HCT116 (cell line): ENCODE measurements at regions not wholly inside any gene's neighbourhood (a gene's known extent, or its start where the extent isn't known, plus 50 kb on each side); places are given as distances from the start of the nearest gene placed in this dataset.

ENCODE experiments used
- ATAC-seq: fragments of 200-7000 bp; cut with Tn5 transposase; 2 replicates; pipeline ENCODE4 v1.9.1; 2020; ENCODE audit warnings: mild to moderate bottlenecking, moderate library complexity
- BruUV-seq: library from RNA; stranded (reverse); fragments of 400-500 nt; replicated peaks from 2 replicates; lab custom pipeline; 2021; lab: Mats Ljungman, UMichigan
- CTCF ChIA-PET: fragments of 300-600 bp; sonication (Branson Sonifier 250); formaldehyde crosslinking; loops from one replicate; lab custom pipeline; 2021; ENCODE audit warnings: antibody characterized with exemption; lab: Charles Lee
- POLR2A ChIA-PET: fragments of 300-600, 350-600 bp; sonication (Branson Sonifier 250); formaldehyde crosslinking; loops from one replicate; lab custom pipeline; 2021; ENCODE audit warnings: antibody characterized with exemption; lab: Charles Lee
- RAD21 ChIA-PET, 2 experiments: fragments of 300-600 bp; sonication (Branson Sonifier 250); formaldehyde crosslinking; loops; one replicate each; lab custom pipeline; 2023; ENCODE audit warnings: low total read pairs in 2 of 2; ENCODE audit not compliant: uncharacterized antibody in 2 of 2, unreplicated experiment in 2 of 2, low non-redundant PET in 1 of 2; lab: Charles Lee
- DNase-seq: peaks from one replicate; pipeline ENCODE4 v3.0.0-alpha.2; 2010; ENCODE audit warnings: low read depth, low spot score
- H2AFZ ChIP-seq: fragments of 200-600 bp; shearing (Covaris generic), sonication (generic); 2 replicates; pipeline ENCODE4 v1.6.1; 2017; ENCODE audit warnings: low read depth, mixed run types, mixed read lengths, antibody characterized with exemption, low read length; ENCODE audit not compliant: poor library complexity, severe bottlenecking
- H3K27ac ChIP-seq: 2 replicates; pipeline ENCODE4 v1.5.1; 2012; ENCODE audit warnings: low read depth, low read length
- H3K27me3 ChIP-seq: fragments of 200-600 bp; sonication (generic); 2 replicates; pipeline ENCODE4 v1.6.1; 2016; ENCODE audit warnings: mixed run types, low read length, mixed read lengths; ENCODE audit not compliant: insufficient read depth
- H3K36me3 ChIP-seq, 2 experiments: fragments of 200-500 bp in 1 of 2; fragments of 200-600 bp in 1 of 2; sonication (Bioruptor generic) in 1 of 2; sonication (generic) in 1 of 2; 2 replicates each; pipeline versions ENCODE4 v1.5.1 to v1.6.1; 2014 to 2016; ENCODE audit warnings: low read length in 2 of 2, inconsistent platforms in 1 of 2, mixed read lengths in 1 of 2, mixed run types in 1 of 2; ENCODE audit not compliant: insufficient read depth in 2 of 2, control insufficient read depth in 1 of 2
- H3K4me1 ChIP-seq, 2 experiments: fragments of 200-600 bp in 1 of 2; sonication (generic) in 1 of 2; 2 replicates each; pipeline versions ENCODE4 v1.5.1 to v1.6.1; 2012 to 2017; ENCODE audit warnings: low read length in 2 of 2, inconsistent platforms in 1 of 2, mild to moderate bottlenecking in 1 of 2, mixed read lengths in 1 of 2, mixed run types in 1 of 2, moderate library complexity in 1 of 2; ENCODE audit not compliant: insufficient read depth in 2 of 2, control insufficient read depth in 1 of 2
- H3K4me2 ChIP-seq: fragments of 200-600 bp; sonication (generic); 2 replicates; pipeline ENCODE4 v1.6.1; 2017; ENCODE audit warnings: mixed run types, low read length, mixed read lengths
- H3K4me3 ChIP-seq, 2 experiments: fragments of 200-600 bp in 1 of 2; sonication (generic) in 1 of 2; replicated peaks in 1 of 2; 2 replicates each; pipeline ENCODE4 v1.5.1; 2011 to 2016; ENCODE audit warnings: low read length in 2 of 2, control low read depth in 1 of 2, low read depth in 1 of 2, mild to moderate bottlenecking in 1 of 2, mixed read lengths in 1 of 2, mixed run types in 1 of 2
- H3K79me2 ChIP-seq: fragments of 200-600 bp; sonication (generic); 2 replicates; pipeline ENCODE4 v1.6.1; 2017; ENCODE audit warnings: mild to moderate bottlenecking, mixed run types, low read length, moderate library complexity, mixed read lengths; ENCODE audit not compliant: insufficient read depth
- H3K9ac ChIP-seq: fragments of 200-600 bp; sonication (generic); 2 replicates; pipeline ENCODE4 v1.6.1; 2016; ENCODE audit warnings: low read length, mixed read lengths
- H3K9me2 ChIP-seq: fragments of 200-600 bp; sonication (generic), shearing (Covaris generic); 2 replicates; pipeline ENCODE4 v1.6.1; 2017; ENCODE audit warnings: mixed run types, mild to moderate bottlenecking, moderate library complexity; ENCODE audit not compliant: insufficient read depth
- H3K9me3 ChIP-seq, 2 experiments: fragments of 200-500 bp in 1 of 2; fragments of 200-600 bp in 1 of 2; sonication (Bioruptor generic) in 1 of 2; sonication (generic) in 1 of 2; 2 replicates each; pipeline ENCODE4 v1.6.1; 2014 to 2017; ENCODE audit warnings: low read length in 2 of 2, mixed read lengths in 2 of 2, inconsistent platforms in 1 of 2, low read depth in 1 of 2, mild to moderate bottlenecking in 1 of 2, mixed run types in 1 of 2, moderate library complexity in 1 of 2; ENCODE audit not compliant: control insufficient read depth in 1 of 2, insufficient read depth in 1 of 2
- H4K20me1 ChIP-seq: fragments of 200-600 bp; sonication (generic), shearing (Covaris generic); 2 replicates; pipeline ENCODE4 v1.6.1; 2017; ENCODE audit warnings: mixed run types, mild to moderate bottlenecking, moderate library complexity; ENCODE audit not compliant: insufficient read depth
- ATF3 ChIP-seq: IDR thresholded peaks from 2 replicates; pipeline ENCODE4 v1.6.1; 2012
- CBX3 ChIP-seq: IDR thresholded peaks from 2 replicates; pipeline ENCODE4 v1.6.1; 2012; ENCODE audit warnings: low read depth
- CTCF ChIP-seq, 3 experiments: fragments of 200-600 bp in 1 of 3; sonication (generic) in 1 of 3; IDR thresholded peaks in 2 of 3; conservative IDR thresholded peaks in 1 of 3; 2 replicates each; pipeline ENCODE4 v1.5.1; 2012 to 2017; ENCODE audit warnings: low read depth in 2 of 3, low read length in 2 of 3, antibody characterized with exemption in 1 of 3, borderline replicate concordance in 1 of 3, control low read depth in 1 of 3, mild to moderate bottlenecking in 1 of 3, mixed read lengths in 1 of 3, mixed run types in 1 of 3, moderate library complexity in 1 of 3; ENCODE audit not compliant: insufficient read depth in 1 of 3
- EGR1 ChIP-seq: IDR thresholded peaks from 2 replicates; pipeline ENCODE4 v1.6.1; 2012; ENCODE audit warnings: low read depth
- EZH2 ChIP-seq: fragments of 200-600 bp; sonication (generic); IDR thresholded peaks from 2 replicates; pipeline ENCODE4 v1.6.1; 2017; ENCODE audit warnings: antibody characterized with exemption, mixed run types
- EZH2phosphoT487 ChIP-seq: fragments of 200-600 bp; IDR thresholded peaks from 2 replicates; pipeline ENCODE4 v1.6.1; 2018; ENCODE audit warnings: antibody characterized with exemption, borderline replicate concordance
- FOSL1 ChIP-seq: IDR thresholded peaks from 2 replicates; pipeline ENCODE4 v1.6.1; 2012; ENCODE audit warnings: low read depth
- POLR2A ChIP-seq: IDR thresholded peaks from 2 replicates; pipeline ENCODE4 v1.7.0; 2011; ENCODE audit warnings: borderline replicate concordance; ENCODE audit not compliant: insufficient read depth, insufficient read length; ENCODE audit errors: extremely low read depth
- POLR2AphosphoS5 ChIP-seq: IDR thresholded peaks from 2 replicates; pipeline ENCODE4 v1.6.1; 2011; ENCODE audit warnings: mild to moderate bottlenecking, low read depth, low read length, moderate library complexity
- RAD21 ChIP-seq: IDR thresholded peaks from 2 replicates; pipeline ENCODE4 v1.6.1; 2012; ENCODE audit warnings: low read depth, mild to moderate bottlenecking
- SIN3A ChIP-seq: IDR thresholded peaks from 2 replicates; pipeline ENCODE4 v1.6.1; 2012; ENCODE audit warnings: low read depth
- SP1 ChIP-seq: IDR thresholded peaks from 2 replicates; pipeline ENCODE4 v1.6.1; 2012; ENCODE audit warnings: low read depth
- SRF ChIP-seq: IDR thresholded peaks from 2 replicates; pipeline ENCODE4 v1.6.1; 2012; ENCODE audit warnings: low read depth
- TCF7L2 ChIP-seq: IDR thresholded peaks from 2 replicates; pipeline ENCODE4 v1.7.0; 2011; ENCODE audit warnings: borderline replicate concordance, inconsistent platforms; ENCODE audit not compliant: insufficient read depth, insufficient read length; ENCODE audit errors: extremely low read depth
- ZFX ChIP-seq: fragments of 450-650 bp; IDR thresholded peaks from 2 replicates; pipeline ENCODE4 v1.6.1; 2017
- ZNF274 ChIP-seq: fragments of 200-500 bp; sonication (Bioruptor generic); IDR thresholded peaks from 2 replicates; pipeline ENCODE4 v1.6.1; 2014; ENCODE audit warnings: mild to moderate bottlenecking, low read depth, low read length, inconsistent platforms
- intact Hi-C: fragments of 100-400 bp; cut with micrococcal nuclease; formaldehyde crosslinking; loops from 2 replicates; pipeline ENCODE4 v1.10.0; 2022
- TF ChIP-seq, protein P1 (sequence below): IDR thresholded peaks from 2 replicates; pipeline ENCODE4 v1.6.1; 2011; ENCODE audit warnings: mild to moderate bottlenecking, low read length, moderate library complexity; ENCODE audit not compliant: insufficient replicate concordance; ENCODE audit errors: extremely low read depth
- TF ChIP-seq, protein P2 (sequence below): IDR thresholded peaks from 2 replicates; pipeline ENCODE4 v1.6.1; 2012; ENCODE audit warnings: low read depth

DNA sequence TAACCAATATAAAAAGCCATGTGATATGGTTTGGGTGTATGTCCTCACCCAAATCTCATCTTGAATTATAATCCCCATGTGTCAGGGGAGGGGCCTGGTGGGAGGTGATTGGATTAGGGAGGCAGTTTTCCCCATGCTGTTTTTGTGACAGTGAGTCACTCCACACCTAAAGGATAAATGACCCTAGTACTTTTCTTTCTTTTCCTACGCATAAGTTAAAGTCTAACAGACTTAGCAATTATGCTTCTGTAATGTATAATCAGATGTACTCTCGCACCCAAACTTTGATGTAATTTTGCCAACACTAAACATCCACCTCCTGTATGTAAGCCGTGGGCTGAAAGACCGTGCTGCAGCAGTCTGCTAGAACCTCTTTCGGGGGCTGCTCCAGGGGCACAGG, 97.2 kb upstream of the DSEL start:
- POLR2A ChIA-PET: no interaction called here
- intact Hi-C loops: no loop called here
- no peak for TF ChIP-seq CBX3
- TF ChIP-seq SRF: no peak
- no peak for TF ChIP-seq TCF7L2
- TF ChIP-seq, protein P1, sequence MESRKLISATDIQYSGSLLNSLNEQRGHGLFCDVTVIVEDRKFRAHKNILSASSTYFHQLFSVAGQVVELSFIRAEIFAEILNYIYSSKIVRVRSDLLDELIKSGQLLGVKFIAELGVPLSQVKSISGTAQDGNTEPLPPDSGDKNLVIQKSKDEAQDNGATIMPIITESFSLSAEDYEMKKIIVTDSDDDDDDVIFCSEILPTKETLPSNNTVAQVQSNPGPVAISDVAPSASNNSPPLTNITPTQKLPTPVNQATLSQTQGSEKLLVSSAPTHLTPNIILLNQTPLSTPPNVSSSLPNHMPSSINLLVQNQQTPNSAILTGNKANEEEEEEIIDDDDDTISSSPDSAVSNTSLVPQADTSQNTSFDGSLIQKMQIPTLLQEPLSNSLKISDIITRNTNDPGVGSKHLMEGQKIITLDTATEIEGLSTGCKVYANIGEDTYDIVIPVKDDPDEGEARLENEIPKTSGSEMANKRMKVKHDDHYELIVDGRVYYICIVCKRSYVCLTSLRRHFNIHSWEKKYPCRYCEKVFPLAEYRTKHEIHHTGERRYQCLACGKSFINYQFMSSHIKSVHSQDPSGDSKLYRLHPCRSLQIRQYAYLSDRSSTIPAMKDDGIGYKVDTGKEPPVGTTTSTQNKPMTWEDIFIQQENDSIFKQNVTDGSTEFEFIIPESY: no peak
- no peak for TF ChIP-seq SP1
- TF ChIP-seq FOSL1: no peak
- no peak for TF ChIP-seq SIN3A
- TF ChIP-seq CTCF (IDR thresholded peaks at IDR 0.05 in 2 of 3, conservative IDR thresholded peaks at IDR 0.05 in 1 of 3; ENCODE audit: borderline replicate concordance in 1 of 3, insufficient read depth in 1 of 3, low read depth in 2 of 3, low read length in 2 of 3): no peak
- TF ChIP-seq EGR1: no peak
- no peak for TF ChIP-seq POLR2AphosphoS5
- TF ChIP-seq, protein P2, sequence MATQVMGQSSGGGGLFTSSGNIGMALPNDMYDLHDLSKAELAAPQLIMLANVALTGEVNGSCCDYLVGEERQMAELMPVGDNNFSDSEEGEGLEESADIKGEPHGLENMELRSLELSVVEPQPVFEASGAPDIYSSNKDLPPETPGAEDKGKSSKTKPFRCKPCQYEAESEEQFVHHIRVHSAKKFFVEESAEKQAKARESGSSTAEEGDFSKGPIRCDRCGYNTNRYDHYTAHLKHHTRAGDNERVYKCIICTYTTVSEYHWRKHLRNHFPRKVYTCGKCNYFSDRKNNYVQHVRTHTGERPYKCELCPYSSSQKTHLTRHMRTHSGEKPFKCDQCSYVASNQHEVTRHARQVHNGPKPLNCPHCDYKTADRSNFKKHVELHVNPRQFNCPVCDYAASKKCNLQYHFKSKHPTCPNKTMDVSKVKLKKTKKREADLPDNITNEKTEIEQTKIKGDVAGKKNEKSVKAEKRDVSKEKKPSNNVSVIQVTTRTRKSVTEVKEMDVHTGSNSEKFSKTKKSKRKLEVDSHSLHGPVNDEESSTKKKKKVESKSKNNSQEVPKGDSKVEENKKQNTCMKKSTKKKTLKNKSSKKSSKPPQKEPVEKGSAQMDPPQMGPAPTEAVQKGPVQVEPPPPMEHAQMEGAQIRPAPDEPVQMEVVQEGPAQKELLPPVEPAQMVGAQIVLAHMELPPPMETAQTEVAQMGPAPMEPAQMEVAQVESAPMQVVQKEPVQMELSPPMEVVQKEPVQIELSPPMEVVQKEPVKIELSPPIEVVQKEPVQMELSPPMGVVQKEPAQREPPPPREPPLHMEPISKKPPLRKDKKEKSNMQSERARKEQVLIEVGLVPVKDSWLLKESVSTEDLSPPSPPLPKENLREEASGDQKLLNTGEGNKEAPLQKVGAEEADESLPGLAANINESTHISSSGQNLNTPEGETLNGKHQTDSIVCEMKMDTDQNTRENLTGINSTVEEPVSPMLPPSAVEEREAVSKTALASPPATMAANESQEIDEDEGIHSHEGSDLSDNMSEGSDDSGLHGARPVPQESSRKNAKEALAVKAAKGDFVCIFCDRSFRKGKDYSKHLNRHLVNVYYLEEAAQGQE: no peak
- TF ChIP-seq POLR2A: no peak
- no peak for TF ChIP-seq EZH2phosphoT487
- no peak for TF ChIP-seq RAD21
- no peak for TF ChIP-seq EZH2
- no peak for TF ChIP-seq ATF3
- no peak for TF ChIP-seq ZFX
- no peak for TF ChIP-seq ZNF274
- TF ChIP-seq, all 23 proteins: peak for 0

More for the DNA sequence above, 97.2 kb upstream of the DSEL start:
- Histone ChIP-seq H3K79me2 (no peaks in the 10 kb centered on the region), H3K4me3 (no peak overlapping the region), H2AFZ (no peak overlapping the region), H3K9ac (no peak overlapping the region), H3K9me2 (no peaks in the 10 kb centered on the region), H3K36me3 (no peaks in the 10 kb centered on the region), H4K20me1 (no peaks in the 10 kb centered on the region), H3K9me3 (peaks cover 3 to 12% of the 10 kb centered on the region in 2 experiments; a peak in 2 of 4 replicates), H3K27ac (no peak overlapping the region), H3K27me3 (no peaks in the 10 kb centered on the region), H3K4me2 (no peak overlapping the region), H3K4me1 (no peaks in the 10 kb centered on the region)
- ATAC-seq: no peak
- ChIA-PET CTCF (no interaction called here), RAD21 (no interaction called here)
- no TSS peak for BruUV-seq
- no peak for DNase-seq
